ENCODE measurements at regions not wholly inside any gene's neighbourhood (a gene's known extent, or its start where the extent isn't known, plus 50 kb on each side); places are given as distances from the start of the nearest gene placed in this dataset.

- ATAC-seq (no peak), DNase-seq (ENCODE audit: low spot score) (no peak), FAIRE-seq (no peak)
- Histone ChIP-seq H3K4me1 (ENCODE audit: insufficient read depth, low read length) (no peaks in the 10 kb centered on the region), H3K27ac (ENCODE audit: extremely low read length, insufficient read depth, low read length) (no peak overlapping the region), H3K9me3 (ENCODE audit: low read length) (peaks cover 84% of the 10 kb centered on the region), H3K4me2 (ENCODE audit: low read depth, low read length) (no peak overlapping the region), H3K79me2 (ENCODE audit: insufficient read depth, low read length) (no peaks in the 10 kb centered on the region), H3K27me3 (ENCODE audit: control insufficient read depth in 1 of 2, insufficient read depth in 2 of 2, low read length in 2 of 2) (no peaks in the 10 kb centered on the region), H2AFZ (ENCODE audit: low read length) (no peak overlapping the region), H3K9ac (ENCODE audit: insufficient read depth, low read depth, low read length) (no peak overlapping the region), H3K4me3 (replicated peaks in 1 of 3; ENCODE audit: insufficient read depth in 1 of 3, low read depth in 2 of 3, low read length in 3 of 3) (no peak overlapping the region), H3K36me3 (replicated peaks in 1 of 2; ENCODE audit: control insufficient read depth in 1 of 2, insufficient read depth in 2 of 2, low read length in 2 of 2) (no peaks in the 10 kb centered on the region), H4K20me1 (ENCODE audit: insufficient read depth, low read length) (no peaks in the 10 kb centered on the region)
- in situ Hi-C loops (cut with HindIII; ENCODE audit: extremely low pct_ligation_motif_present, low pct_unique_long_range_greater_than_20kb): no loop called here
- intact Hi-C loops (cut with micrococcal nuclease; ENCODE audit: unreplicated experiment): no loop called here
- 51% methylated on average over 11 of the region's 11 CpGs for WGBS (ENCODE audit: low lambda C conversion rate)
- no TSS peak for BruUV-seq (replicated peaks)
- POLR2A ChIA-PET: no interaction called here
- TF ChIP-seq E2F1 (CRISPR knock-in tag; IDR thresholded peaks at IDR 0.05): no peak
- no peak for TF ChIP-seq ZNF550 (CRISPR knock-in tag; IDR thresholded peaks at IDR 0.05; ENCODE audit: borderline replicate concordance)
- no peak for TF ChIP-seq NFKB2 (CRISPR knock-in tag; IDR thresholded peaks at IDR 0.05; ENCODE audit: borderline replicate concordance)
- TF ChIP-seq ZNF800 (CRISPR knock-in tag; IDR thresholded peaks at IDR 0.05): no peak
- TF ChIP-seq SNAPC4 (CRISPR knock-in tag; IDR thresholded peaks at IDR 0.05): no peak
- TF ChIP-seq NAIF1 (CRISPR knock-in tag; IDR thresholded peaks at IDR 0.05; ENCODE audit: borderline replicate concordance): no peak
- TF ChIP-seq ZNF570 (CRISPR knock-in tag; IDR thresholded peaks at IDR 0.05; ENCODE audit: borderline replicate concordance): no peak
- TF ChIP-seq AGO1 (IDR thresholded peaks at IDR 0.05; ENCODE audit: low read depth, low read length, poor library complexity, severe bottlenecking): no peak
- no peak for TF ChIP-seq ZNF891 (CRISPR knock-in tag; IDR thresholded peaks at IDR 0.05)
- TF ChIP-seq NKX3-1 (CRISPR knock-in tag; IDR thresholded peaks at IDR 0.05): no peak
- CTCF ChIA-PET (ENCODE audit: low intra/inter-chr PET ratio, low total read pairs): no interaction called here
These were observed 810.6 kb upstream of the NR2F2 start for GRCh38 chr15:95519887-95520286.
